ENCODE measurements at regions not wholly inside any gene's neighbourhood (a gene's known extent, or its start where the extent isn't known, plus 50 kb on each side); places are given as distances from the start of the nearest gene placed in this dataset.

DNA sequence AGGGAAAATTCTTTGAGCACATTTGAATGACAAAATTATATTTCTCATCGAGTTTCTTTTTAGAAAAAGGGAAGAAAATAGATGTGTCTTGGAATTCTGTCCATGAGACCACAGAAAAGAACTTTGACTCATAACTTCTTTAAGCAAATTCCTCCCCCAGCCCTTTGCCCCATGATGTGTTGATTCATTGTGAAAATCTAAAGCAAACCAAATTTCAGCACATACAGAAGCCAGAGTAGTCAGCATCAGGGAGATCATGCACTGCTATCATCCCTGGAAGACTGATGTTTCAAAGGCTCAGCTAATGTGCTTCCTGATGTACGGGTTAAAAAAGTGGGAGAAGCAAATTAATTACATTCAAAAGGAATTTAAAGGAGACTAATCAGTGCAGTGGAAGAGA lies 159.7 kb downstream of the FAT3 start:
- WGBS (ENCODE audit: extremely low coverage, insufficient coverage, insufficient read length): no CpG with 5 or more reads among the region's 2 CpGs
- no peak overlapping the region for H3K9ac ChIP-seq (ENCODE audit: low read length)

DNA sequence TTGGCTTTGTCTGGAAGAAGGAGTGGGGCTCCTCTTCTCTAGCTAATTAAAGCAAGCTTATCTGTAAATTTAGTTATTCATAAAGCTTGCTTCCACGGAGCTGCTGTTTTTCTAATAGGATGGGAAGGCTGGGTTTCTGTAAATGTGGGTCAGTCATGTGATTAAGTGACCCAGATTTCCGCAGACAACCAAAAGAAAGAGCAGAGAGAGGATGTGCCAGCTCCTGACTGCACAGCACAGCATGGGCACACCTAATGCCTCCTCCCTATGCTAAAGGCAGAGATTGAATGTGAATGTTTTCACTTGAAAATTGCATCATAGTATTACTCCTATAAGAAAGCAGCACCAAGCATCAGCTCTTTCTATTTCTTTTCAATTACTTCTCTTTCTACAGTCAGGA lies 160.2 kb downstream of the FAT3 start:
- Histone ChIP-seq H2BK5ac (ENCODE audit: low read depth, low read length, poor library complexity) (no peak overlapping the region), H4K8ac (ENCODE audit: low read depth, low read length) (no peak overlapping the region), H4K91ac (ENCODE audit: low read depth, low read length) (no peak overlapping the region), H2BK120ac (ENCODE audit: insufficient read depth, low read length, poor library complexity) (no peak overlapping the region), H3K9me3 (ENCODE audit: insufficient read depth, low read depth, low read length) (no peaks in the 10 kb centered on the region), H3K4me2 (ENCODE audit: low read length) (no peak overlapping the region), H2AK5ac (ENCODE audit: low read length) (no peak overlapping the region), H3K4ac (ENCODE audit: low read depth, low read length) (no peak overlapping the region), H3K36me3 (ENCODE audit: control insufficient read depth in 1 of 2, insufficient read depth in 2 of 2, low read length in 2 of 2) (no peaks in the 10 kb centered on the region), H2AFZ (ENCODE audit: insufficient read depth, low read length, poor library complexity) (no peak overlapping the region), H3K27me3 (ENCODE audit: insufficient read depth, low read length) (no peaks in the 10 kb centered on the region), H3K23ac (ENCODE audit: low read length) (no peak overlapping the region), H3K79me2 (ENCODE audit: control insufficient read depth, insufficient read depth, low read length, poor library complexity) (no peaks in the 10 kb centered on the region), H3K18ac (ENCODE audit: low read length) (no peak overlapping the region), H4K12ac (ENCODE audit: low read depth, low read length) (no peak overlapping the region), H3K27ac (ENCODE audit: low read depth, low read length) (no peak overlapping the region), H2BK12ac (ENCODE audit: low read length) (peak overlapping the region; percentile 44), H3K79me1 (ENCODE audit: low read length) (peaks cover 2% of the 10 kb centered on the region), H3K14ac (ENCODE audit: low read length) (no peak overlapping the region), H3K4me3 (ENCODE audit: low read depth, low read length) (no peak overlapping the region), H3K9ac (ENCODE audit: low read length) (no peak overlapping the region), H3K4me1 (ENCODE audit: control insufficient read depth in 1 of 2, insufficient read depth in 2 of 2, low read length in 2 of 2) (peaks cover 6 to 8% of the 10 kb centered on the region in 2 experiments)
- no peak for DNase-seq
- WGBS (ENCODE audit: extremely low coverage, insufficient coverage, insufficient read length): no CpG with 5 or more reads among the region's 2 CpGs

More for the DNA sequence above, 159.7 kb downstream of the FAT3 start:
- Histone ChIP-seq H2AK5ac (ENCODE audit: low read length) (no peak overlapping the region), H3K4me2 (ENCODE audit: low read length) (no peak overlapping the region), H3K9me3 (ENCODE audit: insufficient read depth, low read depth, low read length) (no peaks in the 10 kb centered on the region), H3K36me3 (ENCODE audit: control insufficient read depth in 1 of 2, insufficient read depth in 2 of 2, low read length in 2 of 2) (no peaks in the 10 kb centered on the region), H2BK5ac (ENCODE audit: low read depth, low read length, poor library complexity) (no peak overlapping the region), H3K23ac (ENCODE audit: low read length) (no peak overlapping the region), H3K14ac (ENCODE audit: low read length) (no peak overlapping the region), H2BK12ac (ENCODE audit: low read length) (no peak overlapping the region), H3K79me2 (ENCODE audit: control insufficient read depth, insufficient read depth, low read length, poor library complexity) (no peaks in the 10 kb centered on the region), H3K18ac (ENCODE audit: low read length) (no peak overlapping the region), H3K79me1 (ENCODE audit: low read length) (peaks cover 2% of the 10 kb centered on the region), H4K12ac (ENCODE audit: low read depth, low read length) (no peak overlapping the region), H3K4me3 (ENCODE audit: low read depth, low read length) (no peak overlapping the region), H2AFZ (ENCODE audit: insufficient read depth, low read length, poor library complexity) (no peak overlapping the region), H3K4me1 (ENCODE audit: control insufficient read depth in 1 of 2, insufficient read depth in 2 of 2, low read length in 2 of 2) (peaks cover 6 to 9% of the 10 kb centered on the region in 2 experiments), H4K8ac (ENCODE audit: low read depth, low read length) (no peak overlapping the region), H3K27ac (ENCODE audit: low read depth, low read length) (no peak overlapping the region), H3K4ac (ENCODE audit: low read depth, low read length) (no peak overlapping the region), H2BK120ac (ENCODE audit: insufficient read depth, low read length, poor library complexity) (no peak overlapping the region), H3K27me3 (ENCODE audit: insufficient read depth, low read length) (no peaks in the 10 kb centered on the region), H4K91ac (ENCODE audit: low read depth, low read length) (no peak overlapping the region)
- no peak for DNase-seq

DNA sequence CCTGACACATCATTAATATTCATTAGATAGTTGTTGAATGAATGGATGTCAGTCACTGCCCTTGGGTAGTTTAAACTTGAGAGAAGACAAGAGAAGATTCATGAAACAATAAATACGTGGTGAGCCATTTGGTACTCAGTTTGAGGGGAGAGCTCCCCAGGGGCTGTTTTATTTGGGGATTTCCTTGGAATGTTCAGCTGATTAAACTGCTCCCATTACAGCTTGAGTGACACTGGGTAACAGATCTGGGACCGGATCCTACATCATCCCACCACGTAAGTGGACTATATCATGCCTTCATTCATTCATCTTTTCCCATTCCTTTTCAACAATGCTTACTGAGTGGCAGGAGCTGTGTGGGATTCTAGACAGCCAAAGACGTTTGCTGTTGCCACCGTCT lies 162.0 kb downstream of the FAT3 start:
- Histone ChIP-seq H3K79me1 (ENCODE audit: low read length) (peaks cover 2% of the 10 kb centered on the region), H3K4me1 (ENCODE audit: control insufficient read depth in 1 of 2, insufficient read depth in 2 of 2, low read length in 2 of 2) (peaks cover 3 to 4% of the 10 kb centered on the region in 2 experiments), H3K27me3 (ENCODE audit: insufficient read depth, low read length) (no peaks in the 10 kb centered on the region), H2AFZ (ENCODE audit: insufficient read depth, low read length, poor library complexity) (no peak overlapping the region), H2BK5ac (ENCODE audit: low read depth, low read length, poor library complexity) (no peak overlapping the region), H3K18ac (ENCODE audit: low read length) (no peak overlapping the region), H2AK5ac (ENCODE audit: low read length) (no peak overlapping the region), H3K27ac (ENCODE audit: low read depth, low read length) (no peak overlapping the region), H3K4me2 (ENCODE audit: low read length) (no peak overlapping the region), H3K79me2 (ENCODE audit: control insufficient read depth, insufficient read depth, low read length, poor library complexity) (no peaks in the 10 kb centered on the region), H3K23ac (ENCODE audit: low read length) (no peak overlapping the region), H3K9ac (ENCODE audit: low read length) (no peak overlapping the region), H3K9me3 (ENCODE audit: insufficient read depth, low read depth, low read length) (no peaks in the 10 kb centered on the region), H4K8ac (ENCODE audit: low read depth, low read length) (no peak overlapping the region), H2BK12ac (ENCODE audit: low read length) (no peak overlapping the region), H3K4ac (ENCODE audit: low read depth, low read length) (no peak overlapping the region), H3K4me3 (ENCODE audit: low read depth, low read length) (no peak overlapping the region), H4K12ac (ENCODE audit: low read depth, low read length) (no peak overlapping the region), H3K36me3 (ENCODE audit: control insufficient read depth in 1 of 2, insufficient read depth in 2 of 2, low read length in 2 of 2) (no peaks in the 10 kb centered on the region), H3K14ac (ENCODE audit: low read length) (no peak overlapping the region), H2BK120ac (ENCODE audit: insufficient read depth, low read length, poor library complexity) (no peak overlapping the region), H4K91ac (ENCODE audit: low read depth, low read length) (no peak overlapping the region)
- no CpG with 5 or more reads among the region's 5 CpGs for WGBS (ENCODE audit: extremely low coverage, insufficient coverage, insufficient read length)
- no peak for DNase-seq

DNA sequence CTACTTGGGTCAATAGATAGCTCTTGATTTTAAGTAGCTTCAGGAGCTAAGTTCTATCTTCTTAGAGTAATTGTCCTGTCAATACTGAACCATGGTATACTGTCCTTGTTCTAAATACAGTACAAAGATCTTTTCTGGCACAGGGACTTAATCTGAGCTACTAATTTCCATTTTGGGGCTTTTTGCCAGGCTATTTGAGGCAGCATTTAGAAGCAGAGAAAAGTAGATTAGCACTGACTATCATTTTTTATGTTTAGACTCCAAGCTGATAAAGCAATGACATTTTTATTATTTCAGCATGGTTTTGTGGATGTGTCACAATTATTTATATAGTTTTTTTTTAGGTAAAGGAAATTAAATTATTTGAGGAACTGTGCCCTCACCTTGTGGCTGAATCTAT lies 163.2 kb downstream of the FAT3 start:
- H3K27ac ChIP-seq (ENCODE audit: low read depth, low read length): no peak overlapping the region
- no peak overlapping the region for H3K4ac ChIP-seq (ENCODE audit: low read depth, low read length)
- no peak overlapping the region for H3K23ac ChIP-seq (ENCODE audit: low read length)
- no peak overlapping the region for H2BK5ac ChIP-seq (ENCODE audit: low read depth, low read length, poor library complexity)
- H4K12ac ChIP-seq (ENCODE audit: low read depth, low read length): no peak overlapping the region
- H2AFZ ChIP-seq (ENCODE audit: insufficient read depth, low read length, poor library complexity): no peak overlapping the region
- no peak overlapping the region for H3K4me3 ChIP-seq (ENCODE audit: low read depth, low read length)
- no peak overlapping the region for H3K18ac ChIP-seq (ENCODE audit: low read length)
- no peak overlapping the region for H3K9ac ChIP-seq (ENCODE audit: low read length)
- H3K79me2 ChIP-seq (ENCODE audit: control insufficient read depth, insufficient read depth, low read length, poor library complexity): no peaks in the 10 kb centered on the region
- H3K4me2 ChIP-seq (ENCODE audit: low read length): no peak overlapping the region
- H3K4me1 ChIP-seq (ENCODE audit: control insufficient read depth in 1 of 2, insufficient read depth in 2 of 2, low read length in 2 of 2): peaks cover 6 to 8% of the 10 kb centered on the region in 2 experiments
- no peaks in the 10 kb centered on the region for H3K27me3 ChIP-seq (ENCODE audit: insufficient read depth, low read length)
- no peak overlapping the region for H4K91ac ChIP-seq (ENCODE audit: low read depth, low read length)
- H3K36me3 ChIP-seq (ENCODE audit: control insufficient read depth in 1 of 2, insufficient read depth in 2 of 2, low read length in 2 of 2): no peaks in the 10 kb centered on the region
- no peaks in the 10 kb centered on the region for H3K79me1 ChIP-seq (ENCODE audit: low read length)
- H2BK120ac ChIP-seq (ENCODE audit: insufficient read depth, low read length, poor library complexity): no peak overlapping the region
- no peak for DNase-seq
- no peak overlapping the region for H2BK12ac ChIP-seq (ENCODE audit: low read length)
- H3K14ac ChIP-seq (ENCODE audit: low read length): no peak overlapping the region
- H2AK5ac ChIP-seq (ENCODE audit: low read length): no peak overlapping the region
- no peaks in the 10 kb centered on the region for H3K9me3 ChIP-seq (ENCODE audit: insufficient read depth, low read depth, low read length)
- no peak overlapping the region for H4K8ac ChIP-seq (ENCODE audit: low read depth, low read length)

All from trophoblast cell (in vitro differentiated cells and primary cell).